GM18873 (cell line): ENCODE measurements at regions not wholly inside any gene's neighbourhood (a gene's known extent, or its start where the extent isn't known, plus 50 kb on each side); places are given as distances from the start of the nearest gene placed in this dataset.

Experiments used
- ATAC-seq: cut with Tn5 transposase; IDR thresholded peaks from one replicate; pipeline ENCODE4 v1.9.1; 2021; ENCODE audit warnings: mild to moderate bottlenecking, moderate library complexity, moderate number of reproducible peaks; ENCODE audit not compliant: unreplicated experiment, low FRiP score

GRCh38 chrX:122817321-122817955 lies 366.6 kb upstream of the GRIA3 start:
- no peak for ATAC-seq

- ATAC-seq: no peak
These were observed 366.0 kb upstream of the GRIA3 start for GRCh38 chrX:122818068-122818467.

DNA sequence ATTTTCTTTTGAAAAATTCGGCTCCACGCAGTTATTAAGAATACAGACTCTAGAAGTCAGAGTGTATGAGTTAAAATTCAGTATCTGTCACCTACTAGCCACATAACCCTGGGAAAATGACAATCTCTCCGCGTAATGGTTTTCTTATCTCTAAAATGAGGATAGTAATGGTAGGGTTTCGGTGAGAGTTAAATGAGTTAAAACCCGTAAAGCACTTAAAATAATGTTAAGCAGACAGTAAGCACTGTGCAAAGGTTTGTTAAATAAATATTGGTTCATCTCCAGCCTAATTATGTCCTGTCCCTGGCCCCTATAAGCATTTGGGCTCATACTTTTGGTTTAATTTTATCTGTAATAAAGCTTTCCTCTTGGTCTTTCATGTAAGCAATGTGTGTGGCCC lies 350.8 kb upstream of the GRIA3 start:
- no peak for ATAC-seq

DNA sequence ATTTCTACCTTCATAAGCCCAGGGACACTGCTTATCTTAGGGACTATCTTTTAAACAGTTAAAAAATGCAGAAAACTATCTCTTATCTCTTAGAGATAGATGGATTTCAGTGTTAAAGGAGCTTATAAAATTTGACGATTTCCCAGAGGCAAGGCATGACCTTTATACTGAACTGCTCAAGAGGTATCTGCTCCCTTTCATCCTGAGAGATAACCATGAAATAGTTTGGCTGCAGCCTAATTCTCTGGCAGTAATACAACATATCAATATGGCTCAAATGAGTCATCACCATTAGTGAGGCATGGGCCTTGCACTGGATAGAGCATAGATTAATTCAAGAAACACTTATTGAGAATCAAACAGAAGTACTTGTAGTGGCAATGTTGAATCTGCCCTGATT lies 348.2 kb upstream of the GRIA3 start:
- ATAC-seq: no peak

GRCh38 chrX:122850326-122850725 lies 333.8 kb upstream of the GRIA3 start:
- no peak for ATAC-seq

DNA sequence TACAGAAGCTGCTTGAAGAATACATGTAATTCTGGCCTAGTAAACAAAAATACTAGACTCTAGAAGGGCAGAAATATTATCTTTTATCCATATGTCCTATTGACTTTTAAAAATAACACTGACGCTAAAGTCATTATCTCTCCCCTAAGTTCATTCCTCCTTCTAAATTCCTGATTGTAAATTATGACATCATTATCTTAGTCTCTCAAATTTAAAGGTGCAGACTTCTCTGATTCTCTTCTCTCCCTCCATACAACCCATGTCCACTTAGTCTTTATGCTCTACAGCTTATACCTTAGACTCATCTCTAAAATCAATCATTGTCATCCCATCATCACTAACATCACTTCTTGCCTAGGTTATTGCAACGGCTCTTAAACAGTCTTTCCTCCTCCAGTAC lies 327.9 kb upstream of the GRIA3 start:
- no peak for ATAC-seq

- no peak for ATAC-seq
These were observed 326.3 kb upstream of the GRIA3 start for GRCh38 chrX:122857734-122858133.

GRCh38 chrX:122863067-122863466 lies 321.0 kb upstream of the GRIA3 start:
- no peak for ATAC-seq

GRCh38 chrX:122866532-122866931 lies 317.5 kb upstream of the GRIA3 start:
- ATAC-seq: no peak

DNA sequence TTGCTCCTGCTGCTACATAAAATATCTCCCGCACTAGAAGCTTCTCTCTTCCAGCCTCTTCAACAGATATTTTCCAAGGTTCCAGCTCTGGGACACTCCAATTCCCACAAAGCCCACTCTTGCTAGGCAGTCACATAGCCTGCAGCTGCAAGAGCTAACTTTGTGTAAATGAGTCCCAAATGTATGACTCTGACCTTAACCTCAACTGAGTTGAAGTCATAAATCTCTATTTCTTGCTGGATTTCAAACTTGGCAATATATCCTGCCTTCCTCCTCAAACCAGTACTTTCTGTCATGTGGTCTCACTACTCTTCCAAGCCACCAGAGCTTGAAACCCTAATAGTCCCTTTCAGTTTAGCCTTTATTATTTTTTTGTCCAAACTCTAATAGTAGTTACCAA lies 315.4 kb upstream of the GRIA3 start:
- no peak for ATAC-seq

- no peak for ATAC-seq
These were observed 314.9 kb upstream of the GRIA3 start for GRCh38 chrX:122869171-122869570.

- ATAC-seq: no peak
These were observed 305.8 kb upstream of the GRIA3 start for GRCh38 chrX:122878269-122878668.

DNA sequence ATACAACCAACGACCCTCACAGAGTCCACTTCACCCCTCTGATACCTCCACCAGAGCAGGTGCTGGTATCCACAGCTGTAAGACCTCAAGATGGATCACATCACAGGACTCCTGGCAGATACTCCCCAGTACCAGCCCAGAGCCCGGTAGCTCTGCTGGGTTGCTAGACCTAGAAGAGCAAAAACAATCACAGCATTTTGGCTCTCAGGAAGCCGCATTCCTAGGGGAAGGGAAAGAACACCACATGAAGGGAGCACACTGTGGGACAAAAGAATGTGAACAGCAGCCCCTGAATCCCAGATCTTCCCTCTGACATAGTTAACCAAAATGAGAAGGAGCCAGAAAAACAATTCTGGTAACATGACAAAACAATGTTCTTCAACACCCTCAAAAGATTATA lies 303.1 kb upstream of the GRIA3 start:
- ATAC-seq: no peak

- no peak for ATAC-seq
These were observed 293.3 kb upstream of the GRIA3 start for GRCh38 chrX:122890729-122891128.

GRCh38 chrX:122906726-122907125 lies 277.4 kb upstream of the GRIA3 start:
- no peak for ATAC-seq

DNA sequence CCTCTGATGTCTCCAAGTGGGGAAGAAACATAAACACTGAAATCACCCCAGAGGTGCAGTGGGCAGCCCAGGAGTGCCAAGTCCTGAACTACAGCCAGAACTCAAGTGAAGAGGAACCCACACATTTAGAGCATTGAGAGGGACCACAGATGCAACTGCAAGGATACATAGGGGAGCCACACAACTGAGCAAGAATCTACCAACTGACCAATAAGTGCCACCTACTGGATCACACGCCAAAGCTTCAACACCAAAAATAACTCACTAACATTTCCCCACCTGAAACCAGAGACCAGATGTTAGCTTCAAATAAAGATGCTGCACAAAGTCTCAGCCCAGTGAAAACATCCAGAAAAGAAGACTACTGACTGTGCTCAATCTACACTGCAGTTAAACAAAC lies 276.7 kb upstream of the GRIA3 start:
- no peak for ATAC-seq

DNA sequence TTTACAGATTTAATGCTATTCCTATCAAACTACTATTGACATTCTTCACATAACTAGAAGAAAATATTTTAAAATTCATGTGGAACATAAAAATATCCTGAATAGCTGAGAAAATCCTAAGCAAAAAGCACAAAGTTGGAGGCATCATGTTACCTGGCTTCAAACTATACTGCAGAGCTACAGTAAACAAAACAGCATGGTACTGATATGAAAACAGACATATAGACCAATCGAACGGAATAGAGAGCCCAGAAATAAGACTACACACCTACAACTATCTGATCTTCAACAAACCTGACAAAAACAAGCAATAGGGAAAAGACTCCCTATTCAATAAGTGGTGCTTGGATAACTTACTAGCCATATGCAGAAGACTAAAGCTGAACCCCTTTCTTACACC lies 273.4 kb upstream of the GRIA3 start:
- ATAC-seq: no peak

GRCh38 chrX:122913134-122913533 lies 270.9 kb upstream of the GRIA3 start:
- no peak for ATAC-seq

DNA sequence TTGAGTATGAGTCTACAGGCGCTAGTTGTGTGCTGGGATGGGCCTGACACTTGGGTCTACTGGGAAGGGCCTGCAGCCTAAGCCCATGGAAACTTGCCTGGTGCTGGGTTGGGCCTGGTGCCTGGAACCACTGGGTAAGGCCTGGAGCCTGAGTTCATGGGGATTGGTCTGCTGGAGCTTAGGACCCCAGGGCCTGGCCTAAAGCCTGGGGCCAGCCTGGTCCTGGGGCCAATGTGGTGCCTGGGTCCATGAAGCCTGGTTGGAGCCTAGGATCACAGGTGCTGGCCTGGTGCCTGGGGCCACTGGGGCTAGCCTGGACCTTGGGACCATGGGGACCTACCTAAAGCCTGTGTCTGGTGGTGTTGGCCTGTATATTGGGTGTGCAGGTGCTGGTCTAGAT lies 270.3 kb upstream of the GRIA3 start:
- ATAC-seq: no peak

GRCh38 chrX:122914256-122914655 lies 269.8 kb upstream of the GRIA3 start:
- ATAC-seq: no peak

GRCh38 chrX:122934131-122934530 lies 249.9 kb upstream of the GRIA3 start:
- no peak for ATAC-seq

DNA sequence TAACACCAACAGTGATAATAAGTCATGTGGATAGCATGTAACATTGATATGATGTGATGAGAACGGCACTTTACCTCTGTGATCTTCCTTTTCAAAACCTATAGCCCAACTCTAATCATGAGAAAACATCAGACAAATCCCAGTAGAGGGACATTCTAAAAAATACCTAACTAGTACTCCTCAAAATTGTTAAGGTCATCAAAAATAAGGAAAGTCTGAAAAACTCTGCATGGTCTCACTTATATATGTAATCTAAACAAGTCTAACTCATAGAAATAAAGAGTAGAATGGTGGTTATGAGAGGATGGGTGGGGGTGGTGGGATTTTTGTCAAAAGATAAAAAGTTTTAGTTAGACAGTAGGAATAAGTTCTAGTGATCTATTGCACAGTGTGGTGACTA lies 243.9 kb upstream of the GRIA3 start:
- ATAC-seq: no peak

DNA sequence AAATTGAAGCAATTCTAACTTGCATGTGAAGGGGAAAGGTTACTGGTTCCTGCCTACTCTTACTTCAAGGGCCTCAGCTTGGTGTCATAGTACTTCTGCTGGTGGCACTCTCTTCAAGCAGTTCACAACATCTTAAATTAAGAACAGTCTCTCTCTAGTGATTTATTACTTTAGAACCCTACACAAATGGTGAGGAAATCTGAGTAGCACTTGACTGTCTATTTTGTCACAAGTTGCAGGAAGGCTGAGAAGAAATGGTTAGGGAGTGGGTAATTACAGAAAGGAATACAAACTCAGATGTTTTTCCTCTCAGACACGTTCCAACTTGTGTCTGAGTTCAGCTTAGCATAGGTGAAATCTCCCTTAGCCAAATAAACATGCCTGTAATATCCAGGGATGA lies 242.3 kb upstream of the GRIA3 start:
- ATAC-seq: no peak
